ENCODE measurements at regions not wholly inside any gene's neighbourhood (a gene's known extent, or its start where the extent isn't known, plus 50 kb on each side); places are given as distances from the start of the nearest gene placed in this dataset.

DNA sequence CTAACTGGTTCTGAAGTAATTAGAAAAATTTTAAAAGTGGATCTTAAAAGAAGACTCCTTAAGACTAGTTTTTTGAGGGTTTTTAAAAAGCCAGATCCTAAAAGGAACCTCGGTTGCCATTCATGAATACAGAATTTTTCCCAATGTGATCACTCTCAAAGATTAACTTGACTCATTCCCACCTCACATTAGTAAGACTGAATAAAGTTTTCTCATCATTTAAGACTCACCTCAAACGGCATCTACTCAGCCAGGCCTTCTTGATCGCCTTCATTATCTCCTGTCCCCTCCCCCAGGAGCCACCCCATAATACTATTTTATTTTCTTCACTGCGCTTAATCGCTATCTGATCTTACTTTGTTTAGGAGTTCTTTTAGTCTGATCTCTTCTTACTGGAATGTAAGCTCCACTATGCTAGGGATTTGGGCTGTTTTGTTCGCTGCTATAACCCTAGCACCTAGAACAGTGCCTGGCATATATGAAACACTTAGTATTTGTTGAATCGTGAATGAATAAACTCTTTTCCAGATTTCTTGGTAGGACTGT is 55.9 kb upstream of the PCGF5 start:
- TF ChIP-seq SP1 (IDR thresholded peaks at IDR 0.05) (no peak), L3MBTL2 (conservative IDR thresholded peaks at IDR 0.05) (no peak), HDGF (IDR thresholded peaks at IDR 0.05; ENCODE audit: borderline replicate concordance) (no peak), FOXM1 (IDR thresholded peaks at IDR 0.05; ENCODE audit: borderline replicate concordance) (no peak), SUZ12 (IDR thresholded peaks at IDR 0.05) (no peak), BHLHE40 (IDR thresholded peaks at IDR 0.05; ENCODE audit: borderline replicate concordance) (no peak)
